Type B pancreatic cell (in vitro differentiated cells): ENCODE measurements at regions not wholly inside any gene's neighbourhood (a gene's known extent, or its start where the extent isn't known, plus 50 kb on each side); places are given as distances from the start of the nearest gene placed in this dataset.
"Not testable (repeated sequence)": the region's sequence is repeated elsewhere in the genome, so short reads cannot be mapped to it uniquely, and the experiment has no call there.

Experiments used
- DNase-seq: peaks from one replicate; pipeline ENCODE4 v3.0.0; 2021; ENCODE audit warnings: mixed read lengths; ENCODE audit not compliant: unreplicated experiment; ENCODE audit errors: extremely low spot score
- H3K27ac Mint-ChIP-seq: 2 replicates; pipeline ENCODE4 v1.8.0; 2021; ENCODE audit warnings: mild to moderate bottlenecking, mixed read lengths
- H3K27me3 Mint-ChIP-seq: 2 replicates; pipeline ENCODE4 v1.8.0; 2021; ENCODE audit warnings: mixed read lengths
- H3K36me3 Mint-ChIP-seq: 2 replicates; pipeline ENCODE4 v1.8.0; 2021; ENCODE audit warnings: mixed read lengths
- H3K4me1 Mint-ChIP-seq: one replicate; pipeline ENCODE4 v1.8.0; 2021; ENCODE audit warnings: mixed read lengths; ENCODE audit not compliant: unreplicated experiment
- H3K4me3 Mint-ChIP-seq: 2 replicates; pipeline ENCODE4 v1.8.0; 2021; ENCODE audit warnings: mild to moderate bottlenecking, mixed read lengths
- H3K9me3 Mint-ChIP-seq: 2 replicates; pipeline ENCODE4 v1.8.0; 2021; ENCODE audit warnings: mixed read lengths
- CTCF ChIP-seq: fragments of 200-600 bp; sonication (generic); conservative IDR thresholded peaks from 2 replicates; pipeline ENCODE4 v1.5.0; 2021; ENCODE audit warnings: antibody characterized with exemption, mild to moderate bottlenecking

GRCh38 chr2:238774980-238775509, 72.8 kb upstream of the TWIST2 start:
- H3K36me3 Mint-ChIP-seq = no peaks in the 10 kb centered on the region
- H3K9me3 Mint-ChIP-seq = no peaks in the 10 kb centered on the region
- no peak for DNase-seq
- peaks cover 41% of the 10 kb centered on the region for H3K27me3 Mint-ChIP-seq
- H3K4me1 Mint-ChIP-seq = peaks cover 8% of the 10 kb centered on the region
- no peak overlapping the region for H3K4me3 Mint-ChIP-seq
- no peak for TF ChIP-seq CTCF
- no peak overlapping the region for H3K27ac Mint-ChIP-seq

- Mint-ChIP-seq H3K4me1 (peaks cover 8% of the 10 kb centered on the region), H3K9me3 (no peaks in the 10 kb centered on the region), H3K36me3 (no peaks in the 10 kb centered on the region), H3K27me3 (peaks cover 36% of the 10 kb centered on the region), H3K27ac (no peak overlapping the region), H3K4me3 (no peak overlapping the region)
- TF ChIP-seq CTCF = no peak
- no peak for DNase-seq
Observed at GRCh38 chr2:238775591-238775990, 72.3 kb upstream of the TWIST2 start.

- DNase-seq = no peak
- Mint-ChIP-seq H3K27ac (no peak overlapping the region), H3K4me3 (no peak overlapping the region), H3K27me3 (peaks cover 35% of the 10 kb centered on the region), H3K4me1 (peaks cover 8% of the 10 kb centered on the region), H3K36me3 (no peaks in the 10 kb centered on the region), H3K9me3 (no peaks in the 10 kb centered on the region)
- no peak for TF ChIP-seq CTCF
Observed at GRCh38 chr2:238776003-238776760, 71.7 kb upstream of the TWIST2 start.

- not testable (repeated sequence) for H3K9me3 Mint-ChIP-seq, DNase-seq, H3K36me3 Mint-ChIP-seq, H3K27ac Mint-ChIP-seq, H3K4me1 Mint-ChIP-seq, H3K4me3 Mint-ChIP-seq
- peaks cover 30% of the 10 kb centered on the region for H3K27me3 Mint-ChIP-seq
Observed at GRCh38 chr2:238776761-238777046, 71.2 kb upstream of the TWIST2 start.

- TF ChIP-seq CTCF = no peak
- H3K27me3 Mint-ChIP-seq = peaks cover 23% of the 10 kb centered on the region
- no peak overlapping the region for H3K27ac Mint-ChIP-seq
- H3K36me3 Mint-ChIP-seq = no peaks in the 10 kb centered on the region
- H3K9me3 Mint-ChIP-seq = peaks cover 2% of the 10 kb centered on the region
- no peak for DNase-seq
- H3K4me1 Mint-ChIP-seq = peaks cover 8% of the 10 kb centered on the region
- H3K4me3 Mint-ChIP-seq = no peak overlapping the region
Observed at GRCh38 chr2:238777369-238778067, 70.4 kb upstream of the TWIST2 start.
